SU-DHL-6 (cell line): ENCODE measurements at regions not wholly inside any gene's neighbourhood (a gene's known extent, or its start where the extent isn't known, plus 50 kb on each side); places are given as distances from the start of the nearest gene placed in this dataset.

Experiments
- EZH2phosphoT487 ChIP-seq: fragments of 200-600 bp; sonication (generic), shearing (Covaris generic); conservative IDR thresholded peaks from 2 replicates; pipeline ENCODE4 v1.6.1; 2018; ENCODE audit warnings: mild to moderate bottlenecking, antibody characterized with exemption, low read length, moderate library complexity, mixed read lengths
- TF ChIP-seq, protein P1 (sequence below): fragments of 200-600 bp; sonication (generic); IDR thresholded peaks from one replicate; pipeline ENCODE4 v1.5.1; 2017; ENCODE audit warnings: antibody characterized with exemption, mild to moderate bottlenecking, low read length, moderate library complexity; ENCODE audit not compliant: insufficient read depth, poor library complexity, severe bottlenecking

DNA sequence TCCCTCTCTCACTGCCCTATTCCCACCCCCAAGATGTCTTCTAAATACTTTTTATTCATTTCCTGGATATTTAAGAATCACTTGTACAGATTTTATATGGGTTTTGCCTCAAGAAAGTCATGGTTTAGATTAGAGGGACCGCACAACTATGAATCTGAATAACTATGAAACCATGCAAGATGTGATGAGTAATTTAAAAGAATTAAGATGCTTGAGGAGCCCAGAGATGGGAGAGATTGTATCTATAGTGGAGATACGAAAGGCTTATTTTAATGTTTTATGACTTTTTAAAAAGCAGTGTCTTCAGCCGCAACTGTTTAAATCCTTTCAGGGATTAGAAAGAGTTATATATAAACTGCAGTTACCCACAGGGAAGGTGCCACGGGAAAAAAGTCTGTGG, 324.1 kb downstream of the LPIN1 start:
- TF ChIP-seq, protein P1, sequence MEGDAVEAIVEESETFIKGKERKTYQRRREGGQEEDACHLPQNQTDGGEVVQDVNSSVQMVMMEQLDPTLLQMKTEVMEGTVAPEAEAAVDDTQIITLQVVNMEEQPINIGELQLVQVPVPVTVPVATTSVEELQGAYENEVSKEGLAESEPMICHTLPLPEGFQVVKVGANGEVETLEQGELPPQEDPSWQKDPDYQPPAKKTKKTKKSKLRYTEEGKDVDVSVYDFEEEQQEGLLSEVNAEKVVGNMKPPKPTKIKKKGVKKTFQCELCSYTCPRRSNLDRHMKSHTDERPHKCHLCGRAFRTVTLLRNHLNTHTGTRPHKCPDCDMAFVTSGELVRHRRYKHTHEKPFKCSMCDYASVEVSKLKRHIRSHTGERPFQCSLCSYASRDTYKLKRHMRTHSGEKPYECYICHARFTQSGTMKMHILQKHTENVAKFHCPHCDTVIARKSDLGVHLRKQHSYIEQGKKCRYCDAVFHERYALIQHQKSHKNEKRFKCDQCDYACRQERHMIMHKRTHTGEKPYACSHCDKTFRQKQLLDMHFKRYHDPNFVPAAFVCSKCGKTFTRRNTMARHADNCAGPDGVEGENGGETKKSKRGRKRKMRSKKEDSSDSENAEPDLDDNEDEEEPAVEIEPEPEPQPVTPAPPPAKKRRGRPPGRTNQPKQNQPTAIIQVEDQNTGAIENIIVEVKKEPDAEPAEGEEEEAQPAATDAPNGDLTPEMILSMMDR, result no peak
- no peak for TF ChIP-seq EZH2phosphoT487
